ENCODE measurements at regions not wholly inside any gene's neighbourhood (a gene's known extent, or its start where the extent isn't known, plus 50 kb on each side); places are given as distances from the start of the nearest gene placed in this dataset.

DNA sequence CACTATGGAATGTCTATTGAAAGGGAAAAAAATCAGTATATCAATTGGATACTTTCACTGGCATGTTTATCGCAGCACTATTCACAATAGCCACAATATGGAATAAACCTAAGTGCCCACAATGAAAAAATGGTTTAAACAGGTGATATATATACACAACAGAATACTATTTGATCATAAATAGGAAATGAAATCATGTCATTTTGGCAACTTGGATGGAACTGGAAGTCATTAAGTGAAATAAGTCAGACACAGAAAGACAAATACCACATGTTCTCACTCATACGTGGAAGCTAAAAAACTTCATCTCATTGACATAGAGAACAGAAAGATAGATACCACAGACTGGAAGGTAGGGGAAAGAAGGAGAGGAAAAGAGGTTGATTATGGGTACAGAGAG lies 471.6 kb upstream of the FTMT start:
- TF ChIP-seq POLR2AphosphoS5 (IDR thresholded peaks at IDR 0.05; ENCODE audit: low read depth, low read length) (no peak), MYNN (CRISPR knock-in tag; IDR thresholded peaks at IDR 0.05; ENCODE audit: low read depth) (no peak), FOXP1 (IDR thresholded peaks at IDR 0.05) (no peak), FOXP1 (CRISPR knock-in tag; IDR thresholded peaks at IDR 0.05) (no peak), KAT7 (CRISPR knock-in tag; IDR thresholded peaks at IDR 0.05; ENCODE audit: borderline replicate concordance) (no peak), GABPA (IDR thresholded peaks at IDR 0.05; ENCODE audit: low read depth, low read length) (no peak), GABPA (CRISPR knock-in tag; IDR thresholded peaks at IDR 0.05; ENCODE audit: low read depth) (no peak), CREB1 (IDR thresholded peaks at IDR 0.05) (no peak), CREB1 (CRISPR knock-in tag; IDR thresholded peaks at IDR 0.05) (no peak), MIER3 (CRISPR knock-in tag; IDR thresholded peaks at IDR 0.05; ENCODE audit: borderline replicate concordance) (no peak), NR2C2 (CRISPR knock-in tag; IDR thresholded peaks at IDR 0.05; ENCODE audit: borderline replicate concordance) (no peak), ZNF484 (CRISPR knock-in tag; IDR thresholded peaks at IDR 0.05; ENCODE audit: borderline replicate concordance, low read depth) (no peak), JUN (CRISPR knock-in tag; IDR thresholded peaks at IDR 0.05) (no peak), ZNF331 (CRISPR knock-in tag; IDR thresholded peaks at IDR 0.05) (no peak), TARDBP (CRISPR knock-in tag; IDR thresholded peaks at IDR 0.05) (no peak)
